IPS-NIHi7 (cell line): ENCODE measurements at regions not wholly inside any gene's neighbourhood (a gene's known extent, or its start where the extent isn't known, plus 50 kb on each side); places are given as distances from the start of the nearest gene placed in this dataset.

Experiments used
- DNase-seq: peaks from one replicate; pipeline ENCODE4 v3.0.0; 2012; ENCODE audit warnings: mixed read lengths; ENCODE audit errors: extremely low spot score

DNA sequence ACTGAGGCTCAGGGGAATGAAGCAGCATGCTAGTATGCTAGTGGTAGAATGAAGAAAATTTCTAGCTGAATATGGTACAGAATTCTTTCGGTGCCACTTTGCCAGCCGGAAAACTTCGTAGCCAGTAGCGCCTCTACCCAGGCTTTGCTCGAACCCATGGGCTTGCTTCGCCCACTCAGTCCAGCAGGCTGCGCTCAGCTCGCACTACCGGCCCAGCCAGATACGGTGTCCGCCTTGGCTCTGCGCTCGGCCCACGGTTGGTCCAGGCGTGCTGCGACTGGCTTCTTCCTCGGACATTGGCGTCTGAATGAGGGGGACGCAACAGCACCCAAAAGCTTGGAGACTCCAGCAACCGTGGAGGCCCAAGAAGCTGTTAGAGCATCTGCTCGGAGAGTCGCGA is 372.5 kb upstream of the CDH8 start:
- DNase-seq, result peak; percentile 75

DNA sequence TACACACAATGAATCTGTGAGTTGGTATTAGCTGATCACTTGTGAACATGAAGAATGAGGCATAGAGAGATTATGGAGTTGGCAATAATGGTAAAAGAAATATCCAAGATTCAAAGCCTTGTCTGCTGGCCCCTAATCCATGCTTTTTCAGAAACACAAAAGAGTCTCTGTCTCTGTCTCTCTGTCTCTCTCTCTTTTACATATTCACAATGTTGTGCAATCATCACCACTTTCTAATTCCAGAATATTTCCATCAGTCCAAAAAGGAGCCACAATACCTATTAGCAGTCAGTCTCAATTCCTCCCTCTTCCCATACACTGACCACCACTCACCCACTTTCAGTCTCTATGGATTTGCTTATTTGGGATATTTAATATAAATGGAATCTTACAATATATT is 370.1 kb upstream of the CDH8 start:
- no peak for DNase-seq

DNA sequence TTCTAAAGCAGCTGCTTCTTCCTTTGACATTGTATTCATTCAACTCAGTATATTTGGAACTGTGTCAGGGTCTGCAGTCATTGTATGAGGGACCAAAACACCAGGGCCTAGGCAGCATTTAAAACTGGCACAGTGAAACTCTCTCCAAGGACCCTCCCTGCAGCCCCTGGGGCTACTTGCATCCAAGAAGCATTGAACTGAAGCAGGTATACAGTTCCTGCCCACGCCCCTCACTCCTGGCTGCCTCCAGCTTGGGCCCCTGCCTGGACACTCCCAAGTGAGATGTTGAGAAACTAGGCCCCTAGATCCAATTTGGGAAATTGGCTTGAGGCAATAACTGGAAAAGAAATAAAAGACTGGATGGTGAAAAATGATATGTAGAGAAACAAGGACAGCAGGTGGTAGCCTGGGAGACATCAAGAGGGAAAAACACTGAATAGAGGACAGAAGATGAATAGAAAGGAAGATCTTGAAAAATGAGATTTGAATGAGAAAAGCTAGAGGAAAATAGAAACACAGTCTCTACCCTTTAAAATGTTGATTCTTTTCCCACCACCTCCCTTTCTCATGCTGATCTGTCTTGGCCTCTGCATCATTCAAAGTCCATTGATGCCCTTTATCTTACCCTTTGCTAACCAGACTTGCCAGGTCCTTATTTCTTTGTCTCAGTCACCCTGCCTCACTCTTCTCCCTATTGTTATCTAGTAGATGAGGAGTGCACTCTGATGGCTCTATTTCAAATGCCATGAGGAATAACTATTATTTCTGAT is 368.8 kb upstream of the CDH8 start:
- DNase-seq, result peak; percentile 22

DNA sequence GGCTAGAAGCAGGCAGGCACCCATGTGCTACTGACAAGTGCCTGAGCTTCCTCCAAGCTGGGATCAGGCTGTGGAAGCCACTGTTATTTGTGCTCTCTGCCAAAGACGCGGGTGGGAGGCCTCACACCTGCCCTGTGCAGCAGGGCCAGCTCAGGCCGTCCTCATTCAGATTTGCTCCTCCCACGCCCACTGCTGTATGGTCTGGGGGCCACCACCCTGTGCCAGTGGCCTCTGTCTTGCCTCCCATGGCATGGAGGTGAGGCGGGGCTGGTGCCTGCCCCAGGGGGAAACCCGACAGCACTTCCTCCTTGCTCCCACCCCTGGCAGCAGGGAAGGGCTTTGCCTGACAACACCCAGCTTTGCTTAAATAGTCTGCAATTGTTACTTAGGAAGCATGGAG is 356.5 kb upstream of the CDH8 start:
- no peak for DNase-seq

DNA sequence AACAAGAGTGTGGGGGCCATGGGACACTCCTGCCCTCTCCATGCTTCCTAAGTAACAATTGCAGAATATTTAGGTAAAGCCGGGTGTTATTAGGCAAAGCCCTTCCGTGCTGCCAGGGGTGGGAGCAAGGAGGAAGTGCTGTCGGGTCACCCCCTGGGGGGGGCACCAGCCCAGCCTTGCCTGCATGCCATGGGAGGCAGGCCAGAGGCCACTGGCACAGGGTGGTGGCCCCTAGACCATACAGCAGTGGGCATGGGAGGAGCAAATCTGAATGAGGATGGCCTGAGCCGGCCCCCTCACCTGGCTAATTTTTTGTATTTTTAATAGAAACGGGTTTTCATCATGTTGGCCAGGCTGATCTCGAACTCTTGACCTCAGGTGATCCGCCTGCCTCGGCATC is 355.7 kb upstream of the CDH8 start:
- no peak for DNase-seq

DNA sequence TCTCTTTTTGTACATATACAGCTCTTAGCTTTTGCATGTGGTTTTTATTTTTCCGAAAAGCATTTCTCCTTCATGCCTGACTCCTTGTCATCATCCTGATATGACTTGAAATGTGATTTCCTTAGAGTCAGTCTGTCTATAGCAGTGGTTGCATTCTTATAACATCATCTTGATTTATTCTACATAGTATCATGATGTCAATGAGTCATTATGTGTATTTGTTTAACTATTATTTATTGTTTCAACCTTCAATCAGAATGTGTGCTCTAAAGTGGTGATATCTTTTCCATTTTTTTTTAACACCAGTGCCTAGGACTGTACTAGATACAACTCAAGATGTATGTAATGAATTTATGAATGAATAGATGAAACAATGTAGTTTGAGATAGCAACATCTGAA is 354.9 kb upstream of the CDH8 start:
- DNase-seq, result no peak

DNA sequence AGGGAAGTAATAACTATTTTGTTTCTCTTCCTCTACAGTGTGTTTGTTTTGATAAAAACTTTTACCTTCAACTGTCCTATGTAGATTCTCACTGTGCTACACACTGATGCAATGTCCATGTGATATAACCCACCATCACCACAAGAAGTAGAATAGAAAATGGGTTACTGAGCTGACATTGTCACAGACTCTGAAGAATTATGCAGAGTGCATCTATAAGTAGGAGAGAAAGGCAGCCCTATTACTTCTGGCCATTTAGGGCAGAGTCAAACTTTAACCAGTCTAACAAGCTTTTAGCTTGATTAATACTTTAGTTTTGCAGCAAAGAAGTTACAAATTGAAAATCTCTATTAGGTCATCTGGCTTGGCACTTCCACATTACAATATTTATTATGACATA is 354.0 kb upstream of the CDH8 start:
- no peak for DNase-seq

DNA sequence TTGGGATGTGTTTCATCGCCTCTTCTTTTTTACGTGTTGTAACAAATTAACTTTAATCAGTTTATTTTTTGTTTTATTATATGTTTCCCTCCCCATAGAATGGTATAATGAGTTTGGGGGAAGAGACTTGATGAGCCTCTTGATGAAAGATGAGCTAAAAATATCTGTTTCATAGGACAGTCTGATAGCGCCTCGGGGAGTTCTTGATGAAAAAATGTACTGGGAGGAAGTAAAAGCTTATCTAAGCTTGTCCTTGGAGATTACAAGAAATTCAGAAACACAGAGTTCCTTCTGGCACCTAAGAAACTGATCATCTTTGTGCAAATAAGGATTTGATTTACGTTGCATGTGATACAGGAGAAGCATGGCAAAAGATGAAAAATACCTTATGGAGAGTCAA is 350.2 kb upstream of the CDH8 start:
- DNase-seq, result no peak

DNA sequence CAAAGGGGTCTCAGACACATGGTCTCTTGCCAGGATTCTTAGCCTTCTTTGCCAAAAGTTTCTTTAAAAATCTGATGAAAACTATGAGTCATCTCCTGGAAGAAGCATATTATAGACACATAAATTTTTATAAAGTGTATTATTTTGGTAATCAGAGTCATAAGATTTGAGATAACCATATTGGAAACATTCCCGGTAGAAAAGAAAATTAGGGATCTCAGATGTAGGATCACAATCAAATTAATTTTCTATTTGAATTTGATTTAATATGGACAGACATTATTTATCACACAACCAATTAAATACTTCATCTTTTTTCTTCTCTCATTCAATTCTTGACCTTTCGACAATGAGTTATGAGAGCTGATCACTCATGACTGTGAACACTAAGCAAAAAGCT is 347.7 kb upstream of the CDH8 start:
- DNase-seq, result no peak

DNA sequence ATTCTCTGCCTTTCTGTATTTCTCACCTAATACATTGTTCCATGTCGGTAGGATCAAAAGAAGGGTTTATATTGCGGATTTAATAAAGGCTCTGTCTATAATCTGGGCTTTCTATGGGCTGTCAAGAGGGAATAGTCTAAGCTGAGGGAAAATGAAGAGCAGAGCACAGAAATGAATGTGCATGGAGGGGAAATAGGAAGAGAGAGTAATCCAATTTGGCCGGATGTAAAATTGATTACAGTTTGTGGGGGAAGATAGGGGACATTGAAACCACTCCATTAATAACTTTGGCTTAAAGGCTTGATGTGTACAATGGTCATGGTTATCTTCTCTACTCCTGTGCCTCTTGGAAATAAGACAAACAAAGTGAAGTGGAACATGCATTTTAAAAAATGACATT is 334.2 kb upstream of the CDH8 start:
- no peak for DNase-seq

DNA sequence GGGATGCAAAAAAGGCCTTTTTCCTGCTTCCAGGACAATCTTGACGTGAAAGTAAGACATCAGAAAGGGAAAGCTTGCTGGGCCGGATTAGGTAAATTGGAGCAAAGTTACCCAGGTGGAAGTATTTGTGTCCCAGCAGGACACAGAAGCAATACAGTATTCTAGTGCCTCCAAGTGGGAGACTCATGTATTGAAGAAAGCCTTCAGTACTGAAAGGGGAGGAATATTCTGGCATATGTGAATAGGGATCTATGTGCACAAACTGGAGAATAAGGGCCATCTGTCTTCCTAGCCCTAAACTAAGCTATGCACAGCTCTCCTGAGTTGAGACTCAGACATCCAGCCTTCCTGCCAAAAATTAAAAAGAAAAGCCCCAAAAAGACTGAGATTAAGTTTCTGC is 327.3 kb upstream of the CDH8 start:
- DNase-seq, result peak; percentile 58

DNA sequence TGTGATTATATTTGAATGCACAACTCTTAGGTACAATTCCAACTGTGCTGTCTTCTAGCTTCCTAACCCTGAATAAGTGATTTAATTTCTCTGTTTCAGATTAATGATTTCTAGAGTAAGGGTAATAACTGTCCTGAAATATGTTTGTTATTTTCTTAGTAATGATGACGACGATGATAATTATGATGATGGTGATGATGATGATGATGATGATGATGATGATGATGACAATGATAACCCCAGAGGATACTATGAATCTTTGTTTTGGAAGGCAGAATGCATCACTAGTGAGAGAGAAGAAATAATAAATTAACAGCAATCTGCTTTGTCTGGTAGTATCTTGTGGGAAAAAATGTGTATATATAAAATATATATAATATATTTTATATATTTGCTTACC is 317.1 kb upstream of the CDH8 start:
- no peak for DNase-seq

DNA sequence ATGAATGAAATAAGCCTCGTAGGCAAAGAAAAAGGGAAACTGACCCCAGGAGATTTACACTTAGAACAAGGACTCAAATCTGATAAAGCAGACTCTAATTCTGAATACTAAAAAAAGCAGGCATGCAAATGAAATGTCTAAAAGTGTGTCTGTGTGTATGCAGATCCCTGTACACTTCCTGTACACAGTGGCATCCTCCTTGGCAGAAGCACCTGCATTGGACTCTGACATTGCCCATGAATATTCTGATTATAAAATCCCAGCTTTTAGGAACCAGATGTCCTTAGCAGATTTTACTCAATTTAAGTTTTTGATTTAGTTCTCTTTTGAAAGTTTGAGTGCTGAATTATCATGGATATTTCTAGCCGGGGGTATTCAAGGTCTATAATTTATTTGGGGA is 306.0 kb upstream of the CDH8 start:
- no peak for DNase-seq

DNA sequence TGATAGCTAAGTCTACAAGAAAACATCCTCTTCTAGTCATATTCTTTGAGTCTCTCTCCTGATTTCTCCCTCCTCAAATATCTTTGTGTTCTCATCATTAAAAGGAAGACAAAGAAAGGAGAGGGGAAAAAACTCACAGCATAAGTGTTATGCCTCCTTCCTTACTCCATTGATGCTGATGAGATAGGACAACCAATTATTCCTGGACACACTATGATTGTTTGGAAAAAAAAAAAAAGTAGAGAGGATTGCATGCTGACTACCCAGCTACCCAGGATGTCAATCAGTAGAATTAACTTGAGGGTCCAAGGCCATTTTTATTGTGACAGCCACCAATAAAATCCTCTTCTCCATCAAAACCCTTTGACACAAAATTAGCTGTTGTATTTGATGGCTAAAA is 299.1 kb upstream of the CDH8 start:
- no peak for DNase-seq

DNA sequence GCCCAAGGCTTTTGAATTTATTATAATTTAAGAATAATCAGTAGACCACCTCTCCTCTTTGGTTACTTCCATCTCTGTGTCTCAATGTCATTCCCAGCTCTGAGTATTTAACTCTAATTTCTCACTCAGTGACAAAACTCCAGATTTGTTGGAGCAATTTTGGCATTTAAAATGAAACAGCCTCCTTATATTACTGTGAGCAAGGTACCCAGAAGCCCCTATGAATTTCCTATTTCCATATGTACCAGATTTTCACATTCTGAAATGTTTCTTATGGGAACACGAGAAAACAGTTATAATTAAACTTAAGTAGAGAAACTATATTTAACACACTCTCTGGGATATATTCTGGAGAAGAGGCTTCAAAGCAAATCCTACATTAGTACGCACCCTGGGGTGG is 285.4 kb upstream of the CDH8 start:
- DNase-seq, result no peak

DNA sequence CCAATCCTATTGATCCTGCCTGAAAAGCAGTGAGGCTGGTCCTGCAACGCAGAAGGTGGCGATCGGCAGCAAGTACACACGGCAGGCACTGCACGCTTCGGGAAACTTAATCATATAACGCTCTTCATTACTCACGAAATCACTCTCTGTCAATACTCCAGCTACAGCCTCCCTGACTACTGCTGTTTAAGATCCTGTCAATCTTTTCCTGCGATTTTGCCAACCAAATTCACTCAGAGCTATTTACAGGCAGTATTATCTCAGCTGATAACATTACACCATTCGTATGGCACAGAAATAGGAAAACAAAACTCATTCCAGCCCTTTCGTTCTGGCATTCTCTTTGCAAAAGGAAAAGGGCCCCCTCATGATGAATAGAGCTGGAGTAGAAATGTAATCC is 262.4 kb upstream of the CDH8 start:
- DNase-seq, result no peak

DNA sequence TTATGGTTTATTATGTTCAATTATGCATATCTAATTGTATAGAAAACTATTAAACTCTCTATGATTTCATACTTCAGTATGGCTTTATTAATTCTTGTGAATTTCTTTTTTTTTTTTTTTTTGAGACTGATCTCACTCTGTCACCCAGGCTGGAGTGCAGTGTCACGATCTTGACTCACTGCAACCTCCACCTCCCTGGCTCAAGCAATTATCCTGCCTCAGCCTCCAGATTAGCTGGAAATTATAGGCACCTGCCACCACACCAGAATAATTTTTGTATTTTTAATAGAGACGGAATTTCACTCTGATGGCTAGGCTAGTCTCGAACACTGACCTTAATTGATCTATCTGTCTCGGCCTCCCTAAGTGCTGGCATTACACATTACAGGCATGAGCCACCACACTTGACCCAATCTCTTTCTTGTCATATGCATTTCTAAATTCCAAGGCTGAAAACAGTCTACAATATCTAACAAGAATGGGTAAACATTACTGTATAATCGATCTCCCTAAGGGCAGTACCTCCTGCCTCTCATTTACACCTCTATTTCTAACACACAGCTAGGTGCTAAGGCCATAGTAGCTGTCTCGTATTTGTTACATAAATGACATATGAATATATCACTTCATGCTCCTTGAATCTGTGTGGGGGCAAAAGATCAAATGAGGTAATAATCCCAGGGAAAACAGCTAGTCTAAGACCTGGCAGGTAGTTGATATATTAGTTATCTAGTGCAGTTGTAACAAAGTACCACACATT is 258.2 kb upstream of the CDH8 start:
- no peak for DNase-seq

DNA sequence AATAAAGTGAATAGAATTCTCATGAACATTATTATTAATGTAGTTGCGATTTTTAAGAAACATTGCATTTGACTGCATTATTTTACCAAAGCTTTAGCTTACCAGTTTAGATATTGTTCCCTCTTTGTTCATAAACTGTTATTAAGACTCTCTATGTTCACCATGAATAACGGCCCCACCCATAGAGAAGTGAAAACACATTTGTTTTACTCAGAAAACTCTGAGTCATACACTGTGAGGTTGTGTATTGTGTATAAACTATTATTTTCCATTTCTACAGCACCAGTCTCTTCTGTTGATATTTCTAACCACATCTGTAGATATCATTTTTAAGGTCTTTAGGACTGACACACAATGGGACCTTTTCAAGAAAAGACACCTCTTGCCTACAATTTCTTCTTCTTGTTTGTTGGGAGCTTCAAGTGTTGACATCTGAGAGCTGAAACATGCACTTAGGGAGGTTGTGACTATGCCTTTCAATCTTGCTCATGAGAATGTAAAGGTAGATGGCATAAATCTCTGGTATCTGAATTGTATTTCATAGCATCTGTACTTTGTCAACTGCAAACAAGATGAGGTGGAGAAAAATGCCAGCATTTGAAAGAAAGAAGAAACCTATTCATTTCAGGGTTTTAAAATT is 252.9 kb upstream of the CDH8 start:
- no peak for DNase-seq

DNA sequence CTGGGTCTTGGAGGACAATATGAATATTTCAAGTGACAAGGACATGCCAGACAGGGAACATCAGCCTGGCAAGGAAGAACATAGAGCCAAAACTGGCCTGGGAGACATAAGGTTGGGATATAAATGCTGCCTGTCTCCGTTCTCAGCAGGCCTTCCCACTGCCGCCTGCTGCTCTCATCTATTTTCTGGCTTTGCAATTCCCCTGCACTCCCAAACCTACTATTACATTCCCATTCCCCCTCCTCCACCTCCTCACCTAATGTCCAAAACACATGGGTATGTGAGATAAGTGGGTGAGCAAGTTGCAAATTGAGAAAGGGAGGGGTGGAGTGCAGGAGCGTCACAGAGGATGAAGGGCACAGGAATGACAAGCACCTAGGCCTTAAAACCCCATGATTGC is 244.3 kb upstream of the CDH8 start:
- no peak for DNase-seq

DNA sequence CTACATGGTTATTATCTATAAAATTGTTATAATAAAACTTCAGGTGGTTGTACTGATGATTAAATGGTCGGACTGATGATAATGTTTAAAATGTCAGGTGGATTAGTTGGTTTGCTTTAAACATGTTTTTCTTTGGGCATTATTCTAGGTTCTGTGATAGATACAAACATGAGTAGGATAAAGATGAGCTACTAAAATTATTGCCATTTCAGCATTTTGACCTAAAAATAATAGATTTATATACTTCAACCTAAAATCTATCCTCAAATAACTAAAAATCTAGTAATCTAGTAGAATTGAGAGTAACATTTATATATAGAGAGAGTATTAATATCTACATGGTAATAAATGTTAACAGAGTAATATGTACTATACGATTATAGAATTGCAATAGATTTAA is 241.7 kb upstream of the CDH8 start:
- no peak for DNase-seq

DNA sequence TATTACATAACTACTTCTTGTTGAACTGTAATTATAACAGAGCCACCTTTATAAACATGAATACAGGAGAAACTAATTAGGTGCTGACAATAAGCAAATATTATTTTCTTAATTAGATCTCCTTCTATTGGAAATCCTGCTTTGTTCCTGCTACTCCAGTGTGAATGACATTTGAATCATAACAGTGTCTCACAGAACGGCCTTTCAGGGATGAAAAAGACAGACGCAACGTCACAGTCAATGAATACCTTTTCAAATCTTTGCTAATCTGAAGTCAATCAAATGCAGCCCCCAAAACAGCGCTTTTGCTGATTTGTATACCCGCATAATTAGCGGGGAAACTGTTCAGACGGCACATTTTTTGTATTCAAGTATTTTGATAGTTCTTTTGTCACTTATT is 240.4 kb upstream of the CDH8 start:
- DNase-seq, result no peak

DNA sequence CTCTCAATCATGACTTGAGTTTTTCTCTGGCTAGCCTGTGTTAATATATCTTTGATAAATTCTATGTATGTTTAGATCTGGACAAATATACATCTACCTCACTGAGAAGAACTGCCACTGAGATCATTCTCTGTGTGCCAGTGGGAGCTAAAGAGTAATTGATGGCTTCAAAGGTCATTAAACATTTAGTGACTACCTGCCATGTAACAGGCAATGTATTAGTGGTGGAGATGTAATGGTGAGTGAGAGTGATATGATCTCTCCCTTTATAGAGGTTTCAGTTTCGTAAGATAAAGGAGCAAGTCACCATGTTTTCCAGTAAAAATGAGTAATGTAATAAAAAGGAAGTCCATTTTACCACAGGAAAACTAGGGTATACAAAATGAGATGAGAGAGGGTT is 235.8 kb upstream of the CDH8 start:
- no peak for DNase-seq

DNA sequence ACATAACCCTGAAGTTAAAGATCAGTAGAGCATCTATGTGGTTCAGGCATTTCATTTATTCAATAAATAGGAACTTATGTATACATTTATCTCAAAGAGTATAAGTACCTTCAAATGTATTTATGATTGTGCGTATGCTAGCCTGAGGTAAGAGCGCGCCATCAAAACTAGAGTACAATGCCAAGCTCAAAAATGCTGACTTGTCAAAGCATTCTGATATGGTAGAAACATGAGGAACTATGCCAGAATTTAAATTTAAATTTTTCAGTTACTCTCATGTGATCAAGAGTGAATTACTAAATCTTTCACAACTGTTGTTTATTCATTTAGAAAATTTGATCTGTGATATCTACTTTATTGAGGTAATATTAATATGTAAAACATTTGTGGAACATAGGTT is 225.5 kb upstream of the CDH8 start:
- DNase-seq, result no peak
